Muscle layer of duodenum (tissue), 2 donors: ENCODE measurements at regions not wholly inside any gene's neighbourhood (a gene's known extent, or its start where the extent isn't known, plus 50 kb on each side); places are given as distances from the start of the nearest gene placed in this dataset.

ENCODE experiments used
- H3K27ac ChIP-seq: one replicate; pipeline ENCODE4 v1.7.0; 2013; ENCODE audit warnings: mild to moderate bottlenecking, low read length
- H3K27me3 ChIP-seq: one replicate; pipeline ENCODE4 v1.7.0; 2013; ENCODE audit warnings: low read depth, mild to moderate bottlenecking, control low read depth, low read length
- H3K36me3 ChIP-seq, 2 donors: one replicate each; pipeline ENCODE4 v1.7.0; 2013; ENCODE audit warnings: low read length in 2 of 2, control low read depth in 1 of 2, mild to moderate bottlenecking in 1 of 2; ENCODE audit not compliant: insufficient read depth in 2 of 2, control insufficient read depth in 1 of 2
- H3K4me1 ChIP-seq, 2 donors: one replicate each; pipeline ENCODE4 v1.7.0; 2013; ENCODE audit warnings: low read length in 2 of 2, mild to moderate bottlenecking in 2 of 2, control low read depth in 1 of 2, moderate library complexity in 1 of 2; ENCODE audit not compliant: insufficient read depth in 2 of 2, control insufficient read depth in 1 of 2
- H3K4me3 ChIP-seq, 2 donors: one replicate each; pipeline ENCODE4 v1.7.0; 2013; ENCODE audit warnings: low read length in 2 of 2, low read depth in 1 of 2, mild to moderate bottlenecking in 1 of 2
- H3K9me3 ChIP-seq, 2 donors: one replicate each; pipeline ENCODE4 v1.7.0; 2013; ENCODE audit warnings: low read length in 2 of 2, control low read depth in 1 of 2, mild to moderate bottlenecking in 1 of 2; ENCODE audit not compliant: control insufficient read depth in 1 of 2
- donor health status: healthy.

- Histone ChIP-seq H3K36me3 (no peaks in the 10 kb centered on the region), H3K4me3 (no peak overlapping the region), H3K9me3 (no peaks in the 10 kb centered on the region), H3K27ac (no peak overlapping the region), H3K27me3 (no peaks in the 10 kb centered on the region), H3K4me1 (peaks cover 0 to 12% of the 10 kb centered on the region in 2 donors)
These were observed 143.4 kb upstream of the HS3ST2 start for GRCh38 chr16:22670551-22671041.

GRCh38 chr16:22671301-22672076 is 142.5 kb upstream of the HS3ST2 start:
- Histone ChIP-seq H3K27me3 (no peaks in the 10 kb centered on the region), H3K4me1 (peaks cover 0 to 12% of the 10 kb centered on the region in 2 donors), H3K27ac (no peak overlapping the region), H3K4me3 (no peak overlapping the region), H3K36me3 (no peaks in the 10 kb centered on the region), H3K9me3 (no peaks in the 10 kb centered on the region)

GRCh38 chr16:22672830-22673210 is 141.1 kb upstream of the HS3ST2 start:
- Histone ChIP-seq H3K4me1 (peaks cover 0 to 12% of the 10 kb centered on the region in 2 donors), H3K9me3 (no peaks in the 10 kb centered on the region), H3K27me3 (no peaks in the 10 kb centered on the region), H3K4me3 (no peak overlapping the region), H3K36me3 (no peaks in the 10 kb centered on the region), H3K27ac (no peak overlapping the region)

GRCh38 chr16:22673421-22673831 is 140.5 kb upstream of the HS3ST2 start:
- H3K9me3 ChIP-seq: no peaks in the 10 kb centered on the region
- no peak overlapping the region for H3K27ac ChIP-seq
- no peaks in the 10 kb centered on the region for H3K36me3 ChIP-seq
- H3K27me3 ChIP-seq: no peaks in the 10 kb centered on the region
- H3K4me1 ChIP-seq: peaks cover 0 to 12% of the 10 kb centered on the region in 2 donors
- no peak overlapping the region for H3K4me3 ChIP-seq

- Histone ChIP-seq H3K27ac (no peak overlapping the region), H3K36me3 (no peaks in the 10 kb centered on the region), H3K9me3 (no peaks in the 10 kb centered on the region), H3K4me3 (no peak overlapping the region), H3K27me3 (no peaks in the 10 kb centered on the region), H3K4me1 (peaks cover 0 to 12% of the 10 kb centered on the region in 2 donors)
These were observed 139.2 kb upstream of the HS3ST2 start for GRCh38 chr16:22674832-22675191.

- Histone ChIP-seq H3K27ac (no peak overlapping the region), H3K36me3 (no peaks in the 10 kb centered on the region), H3K4me1 (peaks cover 0 to 12% of the 10 kb centered on the region in 2 donors), H3K27me3 (no peaks in the 10 kb centered on the region), H3K4me3 (no peak overlapping the region), H3K9me3 (no peaks in the 10 kb centered on the region)
These were observed 138.0 kb upstream of the HS3ST2 start for GRCh38 chr16:22675745-22676540.

- Histone ChIP-seq H3K27me3 (no peaks in the 10 kb centered on the region), H3K27ac (no peak overlapping the region)
These were observed 136.7 kb upstream of the HS3ST2 start for GRCh38 chr16:22677024-22677830.

GRCh38 chr16:22678311-22678710 is 135.7 kb upstream of the HS3ST2 start:
- no peak overlapping the region for H3K27ac ChIP-seq
- no peaks in the 10 kb centered on the region for H3K27me3 ChIP-seq
- H3K4me3 ChIP-seq: no peak overlapping the region
- H3K36me3 ChIP-seq: no peaks in the 10 kb centered on the region
- H3K4me1 ChIP-seq: peaks cover 0 to 6% of the 10 kb centered on the region in 2 donors
- H3K9me3 ChIP-seq: no peaks in the 10 kb centered on the region

More at GRCh38 chr16:22677024-22677830, 136.7 kb upstream of the HS3ST2 start:
- Histone ChIP-seq H3K4me3 (no peak overlapping the region), H3K36me3 (no peaks in the 10 kb centered on the region), H3K4me1 (peaks cover 0 to 12% of the 10 kb centered on the region in 2 donors), H3K9me3 (no peaks in the 10 kb centered on the region)

- H3K4me1 ChIP-seq: no peaks in the 10 kb centered on the region
- H3K4me3 ChIP-seq: no peak overlapping the region
- H3K27ac ChIP-seq: no peak overlapping the region
- H3K9me3 ChIP-seq: no peaks in the 10 kb centered on the region
- H3K36me3 ChIP-seq: no peaks in the 10 kb centered on the region
- H3K27me3 ChIP-seq: no peaks in the 10 kb centered on the region
These were observed 132.2 kb upstream of the HS3ST2 start for GRCh38 chr16:22681554-22682291.

- Histone ChIP-seq H3K9me3 (peaks cover 0 to 4% of the 10 kb centered on the region in 2 donors), H3K36me3 (no peaks in the 10 kb centered on the region), H3K4me1 (no peaks in the 10 kb centered on the region), H3K27me3 (no peaks in the 10 kb centered on the region), H3K4me3 (no peak overlapping the region), H3K27ac (no peak overlapping the region)
These were observed 130.7 kb upstream of the HS3ST2 start for GRCh38 chr16:22683258-22683657.
